Activated CD8-positive, alpha-beta T cell treated with anti-CD3 and anti-CD28 coated beads for 36 hours (primary cell): ENCODE measurements at regions not wholly inside any gene's neighbourhood (a gene's known extent, or its start where the extent isn't known, plus 50 kb on each side); places are given as distances from the start of the nearest gene placed in this dataset.

Experiments
- ATAC-seq: fragments of 200-7000 bp; cut with Tn5 transposase; one replicate; pipeline ENCODE4 v1.10.0; 2021; ENCODE audit warnings: mild to moderate bottlenecking, moderate library complexity
- CTCF ChIA-PET: fragments of 350-600 bp; sonication (Branson Sonifier 250); formaldehyde crosslinking; loops from one replicate; lab custom pipeline; 2021; ENCODE audit warnings: antibody characterized with exemption; lab: Charles Lee
- POLR2A ChIA-PET: fragments of 350-600 bp; sonication (Branson Sonifier 250); formaldehyde crosslinking; loops from one replicate; lab custom pipeline; 2021; ENCODE audit warnings: antibody characterized with exemption; lab: Charles Lee
- DNase-seq: peaks from one replicate; pipeline ENCODE4 v3.0.0-alpha.2; 2020
- H3K27ac Mint-ChIP-seq: one replicate; pipeline ENCODE4 v1.8.0; 2021; ENCODE audit warnings: mild to moderate bottlenecking, mixed read lengths
- H3K27me3 Mint-ChIP-seq: one replicate; pipeline ENCODE4 v1.8.0; 2021; ENCODE audit warnings: mixed read lengths
- H3K36me3 Mint-ChIP-seq: one replicate; pipeline ENCODE4 v1.8.0; 2021; ENCODE audit warnings: low read depth, mixed read lengths
- H3K4me1 Mint-ChIP-seq: one replicate; pipeline ENCODE4 v1.8.0; 2021; ENCODE audit warnings: low read depth, mixed read lengths
- H3K4me3 Mint-ChIP-seq: one replicate; pipeline ENCODE4 v1.8.0; 2021; ENCODE audit warnings: mild to moderate bottlenecking, moderate library complexity, mixed read lengths
- H3K9me3 Mint-ChIP-seq: one replicate; pipeline ENCODE4 v1.8.0; 2021; ENCODE audit warnings: mixed read lengths
- CTCF ChIP-seq: fragments of 200-600 bp; IDR thresholded peaks from one replicate; pipeline ENCODE4 v1.8.0; 2022; ENCODE audit warnings: antibody characterized with exemption, mild to moderate bottlenecking
- intact Hi-C: fragments of 100-400 bp; cut with micrococcal nuclease; formaldehyde crosslinking; loops from one replicate; pipeline ENCODE4 v1.10.0; 2022

GRCh38 chr15:62850318-62850717, 192.2 kb upstream of the TPM1 start:
- no peaks in the 10 kb centered on the region for H3K9me3 Mint-ChIP-seq
- no peak overlapping the region for H3K4me3 Mint-ChIP-seq
- ChIA-PET CTCF (no interaction called here), POLR2A (no interaction called here)
- intact Hi-C loops: no loop called here
- no peak for TF ChIP-seq CTCF
- ATAC-seq: no peak
- H3K27me3 Mint-ChIP-seq: peaks cover 10% of the 10 kb centered on the region
- DNase-seq: no peak
- H3K36me3 Mint-ChIP-seq: no peaks in the 10 kb centered on the region
- H3K27ac Mint-ChIP-seq: no peak overlapping the region
- H3K4me1 Mint-ChIP-seq: no peaks in the 10 kb centered on the region

GRCh38 chr15:62850791-62851291, 191.7 kb upstream of the TPM1 start:
- no peaks in the 10 kb centered on the region for H3K36me3 Mint-ChIP-seq
- H3K4me1 Mint-ChIP-seq: no peaks in the 10 kb centered on the region
- POLR2A ChIA-PET: no interaction called here
- CTCF ChIA-PET: no interaction called here
- ATAC-seq: no peak
- peaks cover 11% of the 10 kb centered on the region for H3K27me3 Mint-ChIP-seq
- H3K4me3 Mint-ChIP-seq: no peak overlapping the region
- intact Hi-C loops: no loop called here
- DNase-seq: no peak
- no peak for TF ChIP-seq CTCF
- H3K27ac Mint-ChIP-seq: no peak overlapping the region
- no peaks in the 10 kb centered on the region for H3K9me3 Mint-ChIP-seq

- Mint-ChIP-seq H3K4me3 (no peak overlapping the region), H3K27me3 (peaks cover 21% of the 10 kb centered on the region), H3K36me3 (no peaks in the 10 kb centered on the region), H3K27ac (no peak overlapping the region), H3K4me1 (peaks cover 5% of the 10 kb centered on the region), H3K9me3 (no peaks in the 10 kb centered on the region)
- intact Hi-C loops: no loop called here
- CTCF ChIA-PET: no interaction called here
- POLR2A ChIA-PET: no interaction called here
- ATAC-seq (no peak), DNase-seq (no peak)
- no peak for TF ChIP-seq CTCF
Measured at GRCh38 chr15:62853114-62853840, 189.3 kb upstream of the TPM1 start.

- peaks cover 22% of the 10 kb centered on the region for H3K27me3 Mint-ChIP-seq
Measured at GRCh38 chr15:62853841-62854225, 188.7 kb upstream of the TPM1 start.

More at GRCh38 chr15:62853841-62854225, 188.7 kb upstream of the TPM1 start:
- intact Hi-C loops: no loop called here
- Mint-ChIP-seq H3K27ac (no peak overlapping the region), H3K4me3 (no peak overlapping the region), H3K4me1 (peaks cover 5% of the 10 kb centered on the region), H3K36me3 (no peaks in the 10 kb centered on the region), H3K9me3 (no peaks in the 10 kb centered on the region)
- ChIA-PET CTCF (no interaction called here), POLR2A (no interaction called here)
- TF ChIP-seq CTCF: no peak
- no peak for ATAC-seq
- DNase-seq: no peak
